GM19395 (cell line): ENCODE measurements at regions not wholly inside any gene's neighbourhood (a gene's known extent, or its start where the extent isn't known, plus 50 kb on each side); places are given as distances from the start of the nearest gene placed in this dataset.

Experiments
- ATAC-seq: cut with Tn5 transposase; IDR thresholded peaks from one replicate; pipeline ENCODE4 v1.9.1; 2021; ENCODE audit warnings: mild to moderate bottlenecking, moderate library complexity; ENCODE audit not compliant: unreplicated experiment

- no peak for ATAC-seq
Observed at GRCh38 chr2:234621120-234621519, 124.2 kb upstream of the ARL4C start.

DNA sequence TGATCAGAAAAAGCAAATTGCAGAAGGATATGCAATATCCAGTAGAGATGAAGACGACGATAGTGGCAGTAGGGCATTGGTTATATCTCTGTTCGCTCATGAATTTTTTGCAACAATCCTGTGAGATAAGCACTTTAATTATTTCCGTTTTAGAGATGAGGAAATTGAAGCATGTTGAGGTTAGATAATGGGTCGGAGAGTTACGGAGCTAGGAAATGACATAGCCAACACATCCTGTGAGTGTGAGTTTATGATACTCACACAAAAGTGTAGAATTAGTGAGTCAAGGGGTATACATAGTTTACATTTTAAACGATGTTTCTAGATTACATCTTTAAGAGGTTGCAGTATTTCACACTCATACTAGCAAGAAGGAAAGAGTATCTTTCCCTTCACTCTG is 123.1 kb upstream of the ARL4C start:
- ATAC-seq, result no peak

- ATAC-seq, result no peak
Observed at GRCh38 chr2:234615643-234616356, 118.9 kb upstream of the ARL4C start.

GRCh38 chr2:234611209-234611608 is 114.3 kb upstream of the ARL4C start:
- no peak for ATAC-seq

GRCh38 chr2:234608946-234609345 is 112.1 kb upstream of the ARL4C start:
- ATAC-seq, result no peak

- no peak for ATAC-seq
Observed at GRCh38 chr2:234607691-234608090, 110.8 kb upstream of the ARL4C start.

- ATAC-seq, result no peak
Observed at GRCh38 chr2:234606896-234607295, 110.0 kb upstream of the ARL4C start.

DNA sequence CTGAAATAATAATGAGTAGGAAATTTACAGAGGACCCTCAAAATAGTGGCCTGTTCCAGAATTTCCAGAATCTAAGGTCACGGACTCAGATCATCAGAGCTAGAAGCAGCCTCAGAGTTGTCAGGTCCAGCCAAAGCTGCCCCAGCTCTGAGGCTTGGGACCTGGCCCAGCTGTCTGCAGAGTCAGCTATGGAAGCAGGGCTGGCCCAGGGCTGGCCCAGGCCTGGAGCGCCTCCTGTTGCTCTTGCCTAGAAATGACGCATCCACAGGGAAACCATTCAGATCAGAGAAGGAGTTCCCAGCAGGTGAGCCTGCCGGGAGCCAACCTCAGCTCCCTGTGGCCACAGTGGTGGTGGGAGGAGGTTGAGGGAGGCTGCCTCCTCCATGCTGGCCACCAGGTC is 106.7 kb upstream of the ARL4C start:
- ATAC-seq, result no peak

DNA sequence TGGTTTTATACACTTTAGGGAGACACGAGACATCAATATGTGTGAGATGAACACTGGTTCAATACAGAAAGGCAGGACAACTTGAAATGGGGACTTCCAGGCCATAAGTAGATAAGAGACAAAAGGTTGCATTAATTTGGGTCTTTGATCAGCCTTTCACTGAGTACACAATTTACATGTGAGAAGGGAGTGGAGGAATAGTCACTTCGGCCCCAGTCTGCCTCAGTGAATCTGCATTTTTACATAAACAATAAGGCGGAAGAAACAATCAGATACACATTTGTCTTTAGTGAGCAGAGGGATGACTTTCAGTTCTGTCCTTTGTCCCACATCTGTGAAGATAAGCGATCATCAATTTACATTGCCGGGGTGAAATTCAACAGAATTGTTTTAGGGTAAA is 104.3 kb upstream of the ARL4C start:
- ATAC-seq, result no peak

- ATAC-seq, result no peak
Observed at GRCh38 chr2:234597576-234597861, 100.6 kb upstream of the ARL4C start.

- no peak for ATAC-seq
Observed at GRCh38 chr2:234596696-234597575, 100.1 kb upstream of the ARL4C start.

DNA sequence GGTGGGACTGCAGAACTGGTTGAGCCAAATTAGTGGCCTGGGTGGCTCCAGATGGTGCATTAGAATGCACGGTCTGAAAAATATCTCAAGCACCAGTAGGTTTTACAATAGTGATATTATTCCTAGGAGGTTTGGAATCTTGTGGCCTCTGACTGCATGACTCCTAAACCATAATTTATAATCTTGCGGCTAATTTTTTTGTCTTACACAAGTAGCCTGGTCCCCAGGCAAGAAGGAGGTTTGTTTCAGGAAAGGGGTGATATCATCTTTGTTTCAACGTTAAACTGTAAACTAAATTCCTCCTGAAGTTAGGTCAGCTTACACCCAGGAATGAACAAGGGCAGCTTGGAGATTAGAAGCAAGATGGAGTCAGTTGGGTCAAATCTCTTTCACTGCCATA is 98.9 kb upstream of the ARL4C start:
- ATAC-seq, result no peak

DNA sequence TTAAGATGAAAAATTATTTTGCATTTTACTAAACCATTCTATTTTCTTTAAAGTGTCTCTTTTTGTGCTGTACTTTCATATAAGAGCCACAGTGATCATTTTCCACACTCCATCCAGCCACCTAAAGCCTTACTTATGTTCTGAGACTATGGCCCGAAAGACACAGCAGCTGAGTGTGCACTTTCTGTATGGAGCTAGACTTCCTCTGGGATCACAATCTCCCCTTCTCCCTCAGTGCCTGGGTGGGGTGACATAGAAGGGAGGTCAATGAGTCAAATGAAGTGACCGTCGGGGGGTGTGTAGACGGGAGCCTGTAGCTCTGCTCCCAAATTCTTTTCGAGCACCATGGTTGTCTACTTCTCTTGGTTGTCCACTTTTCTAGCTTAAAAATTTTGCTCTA is 97.8 kb upstream of the ARL4C start:
- no peak for ATAC-seq

- ATAC-seq, result no peak
Observed at GRCh38 chr2:234593636-234594035, 96.8 kb upstream of the ARL4C start.

- no peak for ATAC-seq
Observed at GRCh38 chr2:234592541-234592940, 95.7 kb upstream of the ARL4C start.

DNA sequence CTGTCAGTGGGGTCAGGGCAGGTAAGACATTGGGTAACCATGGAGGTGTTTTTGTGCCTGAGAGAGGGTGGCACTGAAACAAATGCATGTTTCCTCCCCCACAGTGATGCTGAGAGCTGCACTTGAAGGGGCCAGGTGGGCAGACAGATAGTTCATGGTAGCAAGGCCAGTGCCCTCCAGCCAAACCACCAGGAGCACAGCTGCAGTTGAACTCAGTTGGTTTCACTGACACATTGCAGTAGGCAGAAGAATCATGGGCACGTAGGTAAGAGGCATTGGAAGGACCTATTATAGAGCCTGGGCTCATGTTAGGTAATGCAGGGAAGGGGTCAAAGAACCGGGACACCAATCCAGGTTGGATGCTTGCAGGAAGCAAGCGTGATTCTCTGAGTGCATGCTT is 93.2 kb upstream of the ARL4C start:
- no peak for ATAC-seq

DNA sequence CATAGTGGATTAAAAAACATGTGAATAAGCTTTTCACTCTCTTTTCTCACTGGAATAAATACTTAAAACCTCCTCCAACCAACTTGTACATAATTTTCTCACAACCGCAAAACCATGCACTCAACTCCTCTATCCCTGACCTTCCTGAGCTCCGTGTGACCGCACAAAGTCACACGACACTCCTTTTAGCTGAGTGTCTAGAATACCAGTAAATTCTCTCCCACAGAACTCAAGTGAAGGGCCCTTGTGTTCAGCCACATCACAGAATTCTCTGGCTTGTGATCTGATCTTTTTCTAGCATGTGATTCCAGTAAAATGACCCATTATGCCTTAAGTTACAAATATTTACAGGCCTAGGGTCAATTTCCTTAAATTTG is 91.2 kb upstream of the ARL4C start:
- no peak for ATAC-seq

GRCh38 chr2:234587341-234588053 is 90.6 kb upstream of the ARL4C start:
- ATAC-seq, result no peak

GRCh38 chr2:234583331-234583730 is 86.5 kb upstream of the ARL4C start:
- ATAC-seq, result no peak

DNA sequence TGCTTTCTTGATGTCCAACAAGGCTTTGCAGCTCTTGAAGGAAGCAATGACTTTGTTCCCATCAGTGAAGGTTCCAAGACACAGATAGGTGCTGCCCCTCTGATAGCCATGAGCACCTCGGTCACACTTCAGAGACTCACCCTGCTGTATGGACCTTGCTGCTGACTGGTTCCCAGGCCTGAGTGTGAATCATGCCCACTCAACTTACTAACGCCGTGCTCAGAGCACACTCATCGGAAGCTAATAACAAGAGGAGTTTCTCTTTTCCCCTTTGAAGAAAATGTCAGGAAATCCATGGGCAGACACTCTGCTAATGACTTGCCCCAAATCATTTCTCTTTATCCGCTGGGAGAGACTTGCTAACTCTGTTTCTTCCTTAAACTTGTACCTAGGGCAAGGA is 83.8 kb upstream of the ARL4C start:
- no peak for ATAC-seq

DNA sequence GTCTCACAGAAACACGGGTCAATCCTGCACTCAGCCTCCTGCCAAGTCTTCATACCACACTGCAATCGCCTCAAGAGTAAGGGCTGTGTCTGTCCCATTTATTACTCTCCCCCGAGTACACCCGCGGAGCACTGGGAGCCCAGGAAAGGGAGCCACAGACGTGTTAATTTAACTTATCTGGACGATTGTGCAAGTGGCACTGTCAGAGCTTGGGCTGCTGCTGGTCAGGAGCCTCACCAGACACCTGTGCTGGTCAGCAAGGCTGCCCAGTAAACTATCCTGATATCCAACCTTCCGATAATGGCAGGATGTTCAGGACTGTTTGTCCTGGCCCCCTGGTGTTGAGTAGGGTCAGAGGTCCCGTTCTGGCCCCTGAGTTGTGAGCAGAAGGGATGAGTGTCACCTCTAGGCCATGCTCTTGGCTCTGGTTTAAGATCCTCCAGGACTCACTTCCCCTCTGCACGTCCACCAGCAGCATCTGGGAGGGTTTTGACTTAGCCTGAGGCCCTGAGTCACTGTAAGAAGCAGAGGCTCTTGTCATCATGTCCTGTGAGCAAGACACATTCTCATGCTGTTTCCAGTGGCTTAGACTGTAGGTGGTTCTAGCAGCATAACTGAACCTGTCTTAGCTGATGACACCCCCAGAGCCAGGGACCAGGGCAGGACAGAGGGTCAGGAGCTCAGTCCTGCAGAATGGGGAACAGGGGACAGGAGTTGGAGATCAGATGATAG is 82.5 kb upstream of the ARL4C start:
- ATAC-seq, result no peak
